ENCODE measurements at regions not wholly inside any gene's neighbourhood (a gene's known extent, or its start where the extent isn't known, plus 50 kb on each side); places are given as distances from the start of the nearest gene placed in this dataset.

DNA sequence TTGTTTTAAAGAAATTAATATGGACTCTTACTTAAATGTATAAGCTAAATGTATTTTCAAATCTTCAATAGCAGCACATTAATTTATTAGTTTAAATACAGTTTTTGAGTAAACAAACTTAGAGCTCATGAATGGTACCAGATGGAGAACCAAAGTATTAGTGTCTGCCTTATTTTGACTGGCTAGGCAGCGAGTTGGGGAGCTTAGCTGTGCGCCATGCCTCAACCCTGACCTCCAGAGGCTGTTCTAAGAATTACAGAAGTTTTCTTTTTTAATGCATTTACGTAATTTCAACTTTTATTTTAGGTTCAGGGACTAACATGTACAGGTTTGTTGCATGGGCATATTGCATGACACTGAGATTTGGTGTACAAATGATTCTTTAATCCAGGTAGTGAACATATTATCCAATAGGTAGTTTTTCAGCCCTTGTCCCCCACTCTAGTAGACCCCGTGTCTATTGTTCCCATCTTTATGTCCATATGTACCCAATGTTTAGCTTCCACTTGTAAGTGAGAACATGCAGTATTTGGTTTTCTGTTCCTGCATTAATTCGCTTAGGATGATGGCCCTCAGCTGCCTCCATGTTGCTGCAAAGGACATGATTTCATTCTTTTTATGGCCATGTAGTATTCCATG is 166.8 kb downstream of the IQUB start:
- TF ChIP-seq, protein P1, sequence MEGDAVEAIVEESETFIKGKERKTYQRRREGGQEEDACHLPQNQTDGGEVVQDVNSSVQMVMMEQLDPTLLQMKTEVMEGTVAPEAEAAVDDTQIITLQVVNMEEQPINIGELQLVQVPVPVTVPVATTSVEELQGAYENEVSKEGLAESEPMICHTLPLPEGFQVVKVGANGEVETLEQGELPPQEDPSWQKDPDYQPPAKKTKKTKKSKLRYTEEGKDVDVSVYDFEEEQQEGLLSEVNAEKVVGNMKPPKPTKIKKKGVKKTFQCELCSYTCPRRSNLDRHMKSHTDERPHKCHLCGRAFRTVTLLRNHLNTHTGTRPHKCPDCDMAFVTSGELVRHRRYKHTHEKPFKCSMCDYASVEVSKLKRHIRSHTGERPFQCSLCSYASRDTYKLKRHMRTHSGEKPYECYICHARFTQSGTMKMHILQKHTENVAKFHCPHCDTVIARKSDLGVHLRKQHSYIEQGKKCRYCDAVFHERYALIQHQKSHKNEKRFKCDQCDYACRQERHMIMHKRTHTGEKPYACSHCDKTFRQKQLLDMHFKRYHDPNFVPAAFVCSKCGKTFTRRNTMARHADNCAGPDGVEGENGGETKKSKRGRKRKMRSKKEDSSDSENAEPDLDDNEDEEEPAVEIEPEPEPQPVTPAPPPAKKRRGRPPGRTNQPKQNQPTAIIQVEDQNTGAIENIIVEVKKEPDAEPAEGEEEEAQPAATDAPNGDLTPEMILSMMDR (IDR thresholded peaks at IDR 0.05; ENCODE audit: low read depth, low read length) = peak; percentile 83
- no peak for TF ChIP-seq EZH2phosphoT487 (IDR thresholded peaks at IDR 0.05; ENCODE audit: low read depth)

All from OCI-LY3 (cell line).